ENCODE measurements at regions not wholly inside any gene's neighbourhood (a gene's known extent, or its start where the extent isn't known, plus 50 kb on each side); places are given as distances from the start of the nearest gene placed in this dataset.

GRCh38 chr3:132786890-132787289 lies 64.7 kb upstream of the NPHP3 start:
- no peaks in the 10 kb centered on the region for H3K27me3 ChIP-seq (ENCODE audit: low read length)
- no peak overlapping the region for H3K4me3 ChIP-seq (ENCODE audit: low read length)
- no peak overlapping the region for H3K4me2 ChIP-seq (ENCODE audit: low read depth, low read length, poor library complexity, severe bottlenecking)

GRCh38 chr3:132785292-132785691 lies 63.1 kb upstream of the NPHP3 start:
- no peaks in the 10 kb centered on the region for H4K20me1 ChIP-seq (ENCODE audit: insufficient read depth, low read depth, low read length)
- no peak overlapping the region for H3K9ac ChIP-seq (ENCODE audit: low read length)
- no peak overlapping the region for H2AFZ ChIP-seq (ENCODE audit: low read length)
- H3K27me3 ChIP-seq (ENCODE audit: low read length), result no peaks in the 10 kb centered on the region
- H3K4me1 ChIP-seq (ENCODE audit: low read length), result peaks cover 12% of the 10 kb centered on the region
- no peak overlapping the region for H3K27ac ChIP-seq (ENCODE audit: low read length)
- H3K4me2 ChIP-seq (ENCODE audit: low read depth, low read length, poor library complexity, severe bottlenecking), result no peak overlapping the region
- H3K9me3 ChIP-seq (ENCODE audit: low read length), result no peaks in the 10 kb centered on the region
- no peaks in the 10 kb centered on the region for H3K79me2 ChIP-seq (ENCODE audit: low read length)
- DNase-seq, result no peak
- H3K36me3 ChIP-seq (ENCODE audit: insufficient read depth, low read length), result no peaks in the 10 kb centered on the region
- no peaks in the 10 kb centered on the region for H3K9me2 ChIP-seq (replicated peaks; ENCODE audit: insufficient read depth, low read length)
- no peak overlapping the region for H3K4me3 ChIP-seq (ENCODE audit: low read length)

More at GRCh38 chr3:132786890-132787289, 64.7 kb upstream of the NPHP3 start:
- Histone ChIP-seq H3K4me1 (ENCODE audit: low read length) (peaks cover 12% of the 10 kb centered on the region), H3K36me3 (ENCODE audit: insufficient read depth, low read length) (no peaks in the 10 kb centered on the region), H3K9ac (ENCODE audit: low read length) (no peak overlapping the region), H2AFZ (ENCODE audit: low read length) (no peak overlapping the region), H3K27ac (ENCODE audit: low read length) (no peak overlapping the region), H4K20me1 (ENCODE audit: insufficient read depth, low read depth, low read length) (no peaks in the 10 kb centered on the region), H3K79me2 (ENCODE audit: low read length) (no peaks in the 10 kb centered on the region), H3K9me2 (replicated peaks; ENCODE audit: insufficient read depth, low read length) (no peaks in the 10 kb centered on the region), H3K9me3 (ENCODE audit: low read length) (no peaks in the 10 kb centered on the region)
- no peak for DNase-seq

GRCh38 chr3:132784502-132785025 lies 62.4 kb upstream of the NPHP3 start:
- Histone ChIP-seq H3K9me2 (replicated peaks; ENCODE audit: insufficient read depth, low read length) (no peaks in the 10 kb centered on the region), H4K20me1 (ENCODE audit: insufficient read depth, low read depth, low read length) (no peaks in the 10 kb centered on the region), H3K36me3 (ENCODE audit: insufficient read depth, low read length) (no peaks in the 10 kb centered on the region), H3K9ac (ENCODE audit: low read length) (no peak overlapping the region), H3K9me3 (ENCODE audit: low read length) (no peaks in the 10 kb centered on the region), H3K4me1 (ENCODE audit: low read length) (peaks cover 12% of the 10 kb centered on the region), H3K27ac (ENCODE audit: low read length) (no peak overlapping the region), H3K4me3 (ENCODE audit: low read length) (no peak overlapping the region), H3K79me2 (ENCODE audit: low read length) (no peaks in the 10 kb centered on the region), H2AFZ (ENCODE audit: low read length) (no peak overlapping the region), H3K27me3 (ENCODE audit: low read length) (no peaks in the 10 kb centered on the region), H3K4me2 (ENCODE audit: low read depth, low read length, poor library complexity, severe bottlenecking) (no peak overlapping the region)
- no peak for DNase-seq

- H3K9me3 ChIP-seq (ENCODE audit: low read length), result no peaks in the 10 kb centered on the region
- no peak overlapping the region for H2AFZ ChIP-seq (ENCODE audit: low read length)
- H3K79me2 ChIP-seq (ENCODE audit: low read length), result no peaks in the 10 kb centered on the region
- no peaks in the 10 kb centered on the region for H3K27me3 ChIP-seq (ENCODE audit: low read length)
- H4K20me1 ChIP-seq (ENCODE audit: insufficient read depth, low read depth, low read length), result no peaks in the 10 kb centered on the region
- H3K36me3 ChIP-seq (ENCODE audit: insufficient read depth, low read length), result no peaks in the 10 kb centered on the region
- H3K4me3 ChIP-seq (ENCODE audit: low read length), result no peak overlapping the region
- H3K27ac ChIP-seq (ENCODE audit: low read length), result no peak overlapping the region
- H3K4me1 ChIP-seq (ENCODE audit: low read length), result peaks cover 12% of the 10 kb centered on the region
- H3K4me2 ChIP-seq (ENCODE audit: low read depth, low read length, poor library complexity, severe bottlenecking), result no peak overlapping the region
- no peak overlapping the region for H3K9ac ChIP-seq (ENCODE audit: low read length)
- no peak for DNase-seq
- H3K9me2 ChIP-seq (replicated peaks; ENCODE audit: insufficient read depth, low read length), result no peaks in the 10 kb centered on the region
Measured at GRCh38 chr3:132783152-132783551, 60.9 kb upstream of the NPHP3 start.

- Histone ChIP-seq H3K9me3 (ENCODE audit: low read length) (no peaks in the 10 kb centered on the region), H3K9ac (ENCODE audit: low read length) (no peak overlapping the region), H2AFZ (ENCODE audit: low read length) (no peak overlapping the region), H3K36me3 (ENCODE audit: insufficient read depth, low read length) (no peaks in the 10 kb centered on the region), H4K20me1 (ENCODE audit: insufficient read depth, low read depth, low read length) (no peaks in the 10 kb centered on the region), H3K4me1 (ENCODE audit: low read length) (peaks cover 12% of the 10 kb centered on the region), H3K4me2 (ENCODE audit: low read depth, low read length, poor library complexity, severe bottlenecking) (no peak overlapping the region), H3K4me3 (ENCODE audit: low read length) (no peak overlapping the region), H3K27ac (ENCODE audit: low read length) (no peak overlapping the region), H3K27me3 (ENCODE audit: low read length) (no peaks in the 10 kb centered on the region), H3K79me2 (ENCODE audit: low read length) (no peaks in the 10 kb centered on the region), H3K9me2 (replicated peaks; ENCODE audit: insufficient read depth, low read length) (no peaks in the 10 kb centered on the region)
- no peak for DNase-seq
Measured at GRCh38 chr3:132781922-132782321, 59.7 kb upstream of the NPHP3 start.

- Histone ChIP-seq H3K79me2 (ENCODE audit: low read length) (no peaks in the 10 kb centered on the region), H3K36me3 (ENCODE audit: insufficient read depth, low read length) (no peaks in the 10 kb centered on the region), H4K20me1 (ENCODE audit: insufficient read depth, low read depth, low read length) (no peaks in the 10 kb centered on the region), H2AFZ (ENCODE audit: low read length) (no peak overlapping the region), H3K9me2 (replicated peaks; ENCODE audit: insufficient read depth, low read length) (no peaks in the 10 kb centered on the region), H3K27me3 (ENCODE audit: low read length) (no peaks in the 10 kb centered on the region), H3K4me3 (ENCODE audit: low read length) (no peak overlapping the region), H3K4me1 (ENCODE audit: low read length) (no peaks in the 10 kb centered on the region), H3K27ac (ENCODE audit: low read length) (no peak overlapping the region), H3K4me2 (ENCODE audit: low read depth, low read length, poor library complexity, severe bottlenecking) (no peak overlapping the region), H3K9ac (ENCODE audit: low read length) (no peak overlapping the region), H3K9me3 (ENCODE audit: low read length) (no peaks in the 10 kb centered on the region)
- no peak for DNase-seq
Measured at GRCh38 chr3:132777171-132777570, 55.0 kb upstream of the NPHP3 start.

GRCh38 chr3:132773071-132773619 lies 50.9 kb upstream of the NPHP3 start:
- Histone ChIP-seq H3K36me3 (ENCODE audit: insufficient read depth, low read length) (no peaks in the 10 kb centered on the region), H2AFZ (ENCODE audit: low read length) (no peak overlapping the region)
- DNase-seq, result no peak

GRCh38 chr3:132772252-132772651 lies 50.0 kb upstream of the NPHP3 start:
- no peak overlapping the region for H3K4me3 ChIP-seq (ENCODE audit: low read length)
- no peak for DNase-seq
- no peaks in the 10 kb centered on the region for H3K27me3 ChIP-seq (ENCODE audit: low read length)
- H2AFZ ChIP-seq (ENCODE audit: low read length), result no peak overlapping the region
- H3K27ac ChIP-seq (ENCODE audit: low read length), result no peak overlapping the region
- no peaks in the 10 kb centered on the region for H3K79me2 ChIP-seq (ENCODE audit: low read length)
- no peaks in the 10 kb centered on the region for H4K20me1 ChIP-seq (ENCODE audit: insufficient read depth, low read depth, low read length)
- no peaks in the 10 kb centered on the region for H3K9me2 ChIP-seq (replicated peaks; ENCODE audit: insufficient read depth, low read length)
- H3K4me2 ChIP-seq (ENCODE audit: low read depth, low read length, poor library complexity, severe bottlenecking), result no peak overlapping the region
- H3K36me3 ChIP-seq (ENCODE audit: insufficient read depth, low read length), result no peaks in the 10 kb centered on the region
- no peaks in the 10 kb centered on the region for H3K9me3 ChIP-seq (ENCODE audit: low read length)
- H3K9ac ChIP-seq (ENCODE audit: low read length), result no peak overlapping the region
- H3K4me1 ChIP-seq (ENCODE audit: low read length), result no peaks in the 10 kb centered on the region

More at GRCh38 chr3:132773071-132773619, 50.9 kb upstream of the NPHP3 start:
- Histone ChIP-seq H3K4me2 (ENCODE audit: low read depth, low read length, poor library complexity, severe bottlenecking) (no peak overlapping the region), H3K9me3 (ENCODE audit: low read length) (no peaks in the 10 kb centered on the region), H3K79me2 (ENCODE audit: low read length) (no peaks in the 10 kb centered on the region), H3K27me3 (ENCODE audit: low read length) (no peaks in the 10 kb centered on the region), H3K9ac (ENCODE audit: low read length) (no peak overlapping the region), H3K27ac (ENCODE audit: low read length) (no peak overlapping the region), H3K4me3 (ENCODE audit: low read length) (no peak overlapping the region), H4K20me1 (ENCODE audit: insufficient read depth, low read depth, low read length) (no peaks in the 10 kb centered on the region), H3K4me1 (ENCODE audit: low read length) (no peaks in the 10 kb centered on the region), H3K9me2 (replicated peaks; ENCODE audit: insufficient read depth, low read length) (no peaks in the 10 kb centered on the region)
